ENCODE measurements at regions not wholly inside any gene's neighbourhood (a gene's known extent, or its start where the extent isn't known, plus 50 kb on each side); places are given as distances from the start of the nearest gene placed in this dataset.
"Not testable (repeated sequence)": the region's sequence is repeated elsewhere in the genome, so short reads cannot be mapped to it uniquely, and the experiment has no call there.

DNA sequence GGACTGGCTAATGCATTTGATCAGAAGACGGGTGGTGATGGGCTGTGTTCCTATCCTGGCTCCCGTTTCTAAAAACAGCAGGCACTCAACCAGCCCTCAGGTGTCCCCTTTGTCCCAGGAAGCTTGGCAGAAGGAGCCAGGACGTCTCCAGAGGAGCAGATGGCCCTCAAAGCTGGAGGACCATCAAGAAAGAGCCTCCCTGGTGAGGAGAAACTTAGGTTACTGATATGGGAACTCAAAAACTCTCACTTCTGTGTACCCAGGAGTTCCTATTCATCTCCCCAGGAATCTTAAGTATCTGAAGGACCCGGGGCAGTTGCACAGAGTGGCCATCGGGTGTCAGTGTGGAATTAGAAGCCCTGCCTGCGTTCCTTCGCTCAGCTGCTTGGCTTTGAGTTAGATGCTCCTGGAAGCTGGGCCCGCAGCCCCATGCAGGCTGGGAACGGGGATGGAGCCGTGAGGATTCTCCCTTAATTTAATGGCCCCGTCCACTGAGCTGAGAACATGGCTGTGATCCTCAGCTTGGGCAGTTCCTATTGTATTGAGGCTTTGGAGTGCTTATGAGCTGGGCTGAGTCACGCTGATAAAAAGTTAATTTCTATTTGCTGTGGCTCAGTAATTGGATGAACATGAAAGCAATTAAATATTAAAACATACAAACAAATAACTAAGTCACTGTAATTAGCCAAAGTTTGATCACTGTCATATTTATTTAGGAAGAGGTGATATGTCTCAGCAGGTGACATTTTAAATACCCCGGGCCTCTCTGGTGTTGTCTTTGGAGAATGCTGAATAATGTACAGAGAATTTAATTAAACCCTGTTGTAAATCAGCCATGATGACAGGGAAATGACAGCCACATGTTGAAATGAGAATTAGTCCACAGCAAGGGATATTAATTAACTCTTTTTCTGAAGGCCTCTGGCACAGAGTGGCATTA is 402.1 kb downstream of the SEC14L1 start:
- intact Hi-C loops (cut with DNase I), result loop anchor here (5.0 kb wide), 3 partner anchors 194 to 469 kb away; partner anchors contain the start of gene TNRC6C
- DNase-seq, result peak; percentile 72 to 98 (median 86)

DNA sequence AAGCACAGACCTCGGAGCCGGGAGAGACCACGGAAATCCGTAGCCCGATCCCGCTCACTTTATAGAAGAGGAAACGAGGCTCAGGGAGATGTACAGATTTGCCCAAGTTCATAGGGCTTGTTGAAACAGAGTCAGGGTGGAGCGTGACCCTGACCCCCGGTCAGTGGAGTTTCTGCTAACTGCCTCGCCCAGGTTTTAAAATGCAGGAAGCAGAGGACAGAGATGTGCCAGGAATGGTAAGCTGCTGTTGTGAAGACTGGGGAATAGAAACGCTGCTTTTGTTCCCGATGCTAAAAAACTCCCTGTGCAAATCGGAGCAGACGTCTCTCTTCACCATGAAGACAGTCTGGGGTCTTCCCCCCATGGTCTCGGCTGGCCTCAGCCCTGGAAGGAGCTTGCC is 403.0 kb downstream of the SEC14L1 start:
- intact Hi-C loops (cut with DNase I), result loop anchor here (5.0 kb wide), 3 partner anchors 194 to 468 kb away; partner anchors contain the start of gene TNRC6C
- DNase-seq, result peak in 3 of 10 donors; percentile 17 to 54 (median 24)

DNA sequence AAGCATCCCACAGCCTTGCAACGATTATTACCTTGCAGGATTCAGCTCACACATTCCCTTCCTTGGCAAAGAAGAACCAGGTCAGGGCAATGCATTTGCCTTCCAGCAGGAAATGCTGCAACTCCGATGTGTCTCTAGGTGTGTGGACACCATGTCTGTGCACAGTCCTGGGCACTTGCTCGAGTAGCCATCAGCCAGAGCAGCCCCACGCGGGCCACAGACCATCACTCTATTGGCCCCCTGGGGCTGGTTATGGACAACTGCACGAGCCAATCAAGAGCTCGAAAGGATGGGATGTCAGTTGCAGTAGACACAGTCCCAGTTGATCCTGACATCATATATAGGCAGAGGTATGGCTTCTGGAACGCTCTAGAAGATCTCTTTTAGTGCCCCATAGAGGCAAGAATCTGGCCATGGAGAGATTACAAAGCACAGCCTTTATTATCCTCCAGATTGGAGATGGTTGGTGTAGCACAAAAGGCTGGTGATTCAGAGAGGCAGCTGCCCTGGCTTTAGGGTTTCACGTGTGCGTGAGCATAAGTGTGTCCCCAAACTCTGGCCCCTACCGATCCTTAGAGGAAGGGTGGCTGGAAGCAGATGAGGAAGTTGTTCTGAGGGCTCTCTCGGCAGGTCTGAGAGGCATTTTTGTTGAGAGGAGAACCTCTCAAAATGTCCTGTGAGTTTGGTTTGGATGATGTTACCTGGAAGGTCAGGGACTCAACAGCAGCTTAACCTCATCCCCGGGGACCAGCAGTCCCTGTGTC is 403.8 kb downstream of the SEC14L1 start:
- peak in 2 of 10 donors; percentile 7 to 68 for DNase-seq
- intact Hi-C loops (cut with DNase I), result loop anchor here (5.0 kb wide), 3 partner anchors 193 to 468 kb away; partner anchors contain the start of gene TNRC6C

DNA sequence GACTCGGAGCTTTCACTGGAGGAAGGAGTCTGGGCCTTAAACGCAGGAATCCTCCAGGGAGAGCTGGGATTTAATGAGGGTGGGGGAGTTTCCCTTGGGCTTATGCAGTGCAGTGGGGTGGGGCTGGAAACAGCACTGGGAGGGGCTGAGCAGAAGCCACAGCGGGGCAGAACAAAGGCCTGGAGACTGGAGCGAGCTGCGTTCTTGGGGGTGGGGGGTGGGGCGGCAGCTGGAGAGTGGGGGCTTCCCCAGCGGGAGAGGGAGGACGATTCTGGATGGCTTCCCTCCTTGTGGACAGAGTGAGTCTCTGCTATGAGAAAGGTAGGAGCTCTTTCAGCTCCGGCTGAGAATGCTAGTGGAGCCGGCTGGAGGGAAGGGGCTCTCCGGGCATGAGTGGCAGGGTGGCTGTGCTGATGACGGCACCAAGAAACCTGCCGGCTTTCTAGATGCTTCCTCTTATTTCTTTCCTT is 406.0 kb downstream of the SEC14L1 start:
- DNase-seq, result peak in 1 of 10 donors; percentile 67
- intact Hi-C loops (cut with DNase I), result no loop called here

DNA sequence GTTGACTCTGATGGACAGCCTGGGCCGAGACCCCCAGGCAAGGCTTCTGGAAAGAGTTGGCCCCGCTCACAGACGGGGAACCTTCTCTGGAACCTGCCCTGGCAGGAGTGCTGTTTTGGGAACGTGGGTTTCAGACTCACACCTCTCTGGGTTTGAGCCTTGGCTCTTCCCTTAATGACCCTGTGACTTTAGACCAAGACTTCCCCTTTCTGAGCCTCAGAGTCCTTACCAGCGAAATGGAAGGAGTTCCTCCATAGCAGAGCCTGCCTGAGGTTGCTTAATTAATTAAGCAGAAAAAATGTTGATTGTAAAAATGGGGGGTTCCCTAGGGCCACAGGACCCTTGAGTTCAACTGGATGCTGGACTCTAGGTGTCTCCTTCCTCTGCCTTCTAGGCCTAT is 408.2 kb downstream of the SEC14L1 start:
- peak in 1 of 10 donors; percentile 22 for DNase-seq
- intact Hi-C loops (cut with DNase I), result no loop called here

DNA sequence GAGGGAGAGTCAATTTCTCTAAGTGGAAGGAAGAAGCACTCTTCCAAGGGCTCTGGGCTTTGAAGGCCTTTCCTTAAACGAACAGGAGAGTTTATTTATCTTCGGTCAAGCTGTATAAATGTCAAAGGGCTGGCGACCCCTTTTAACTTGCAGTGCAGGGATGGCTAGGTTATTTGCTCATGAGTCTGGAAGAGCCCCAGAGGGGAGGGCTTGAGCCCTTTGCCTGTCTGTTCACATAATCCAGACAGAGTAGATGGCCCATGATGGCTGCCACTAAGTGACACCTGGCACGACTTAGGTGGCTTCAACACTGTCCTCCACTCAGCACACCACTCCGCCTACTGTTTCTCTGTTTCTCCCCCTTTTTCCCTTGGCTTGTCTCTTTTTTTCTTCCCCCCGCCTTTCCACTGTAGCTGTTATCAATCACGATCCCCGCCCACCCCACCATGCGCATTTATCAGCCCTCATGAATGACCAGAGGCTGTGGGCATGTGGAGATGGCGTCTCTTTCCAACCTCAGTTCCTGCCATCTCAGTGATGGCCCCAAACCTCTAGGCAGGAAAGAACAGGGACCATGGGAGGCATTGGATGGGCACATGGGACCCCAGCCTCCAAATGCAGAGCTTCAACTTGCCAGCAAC is 408.7 kb upstream of the TNRC6C start:
- intact Hi-C loops (cut with DNase I), result no loop called here
- DNase-seq, result peak in 1 of 10 donors; percentile 22

DNA sequence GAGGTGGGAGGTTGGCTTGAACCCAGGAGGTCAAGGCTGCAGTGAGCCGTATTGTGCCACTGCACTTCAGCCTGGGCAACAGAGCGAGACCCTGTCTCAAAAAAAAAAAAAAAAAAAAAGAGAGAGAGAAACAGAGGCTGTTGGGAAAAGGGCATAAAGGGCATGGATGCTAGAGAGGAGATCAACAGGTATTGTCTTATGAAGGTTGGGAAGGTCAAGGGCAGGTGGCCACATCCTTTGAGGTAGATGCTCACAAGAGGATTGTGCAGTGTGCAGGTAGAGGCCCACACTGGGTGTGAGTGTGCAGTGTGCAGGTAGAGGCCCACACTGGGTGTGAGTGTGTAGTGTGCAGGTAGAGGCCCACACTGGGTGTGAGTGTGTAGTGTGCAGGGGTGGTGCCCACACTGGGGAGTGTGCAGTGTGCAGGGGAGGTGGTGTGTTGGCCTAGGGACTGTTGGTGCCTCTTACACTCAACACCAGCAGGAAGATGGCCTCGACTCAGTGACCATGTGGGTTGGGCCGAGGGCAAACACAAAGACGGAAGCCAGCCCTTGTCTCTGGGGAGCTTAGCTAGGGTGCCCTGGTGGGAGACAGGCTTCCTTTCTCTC is 404.9 kb upstream of the TNRC6C start:
- intact Hi-C loops (cut with DNase I), result no loop called here
- peak in 1 of 10 donors; percentile 33 for DNase-seq

DNA sequence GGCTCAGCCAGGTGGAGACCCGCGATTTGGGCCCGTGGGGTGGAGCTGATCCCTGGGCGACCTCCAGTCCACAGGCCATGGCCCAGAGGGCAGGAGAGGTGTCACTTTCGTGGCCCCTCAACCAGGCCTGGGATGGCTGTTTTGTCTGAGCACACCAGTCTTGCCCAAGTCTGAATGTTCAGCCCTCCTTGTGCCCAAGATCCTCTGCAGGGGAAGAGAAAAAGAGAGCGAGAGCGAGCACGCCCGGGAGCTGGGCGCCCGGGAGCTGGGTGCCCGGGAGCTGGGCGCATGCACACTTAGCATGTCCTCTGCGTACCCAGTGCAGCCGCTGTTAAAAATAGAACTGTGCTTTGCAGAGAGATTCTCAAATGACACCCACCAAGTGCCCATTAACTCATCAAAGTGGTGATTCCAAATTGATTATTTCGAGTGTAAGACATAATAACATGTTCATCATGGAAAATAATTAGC is 403.3 kb upstream of the TNRC6C start:
- peak in 6 of 10 donors; percentile 33 to 92 (median 66) for DNase-seq
- intact Hi-C loops (cut with DNase I), result no loop called here

DNA sequence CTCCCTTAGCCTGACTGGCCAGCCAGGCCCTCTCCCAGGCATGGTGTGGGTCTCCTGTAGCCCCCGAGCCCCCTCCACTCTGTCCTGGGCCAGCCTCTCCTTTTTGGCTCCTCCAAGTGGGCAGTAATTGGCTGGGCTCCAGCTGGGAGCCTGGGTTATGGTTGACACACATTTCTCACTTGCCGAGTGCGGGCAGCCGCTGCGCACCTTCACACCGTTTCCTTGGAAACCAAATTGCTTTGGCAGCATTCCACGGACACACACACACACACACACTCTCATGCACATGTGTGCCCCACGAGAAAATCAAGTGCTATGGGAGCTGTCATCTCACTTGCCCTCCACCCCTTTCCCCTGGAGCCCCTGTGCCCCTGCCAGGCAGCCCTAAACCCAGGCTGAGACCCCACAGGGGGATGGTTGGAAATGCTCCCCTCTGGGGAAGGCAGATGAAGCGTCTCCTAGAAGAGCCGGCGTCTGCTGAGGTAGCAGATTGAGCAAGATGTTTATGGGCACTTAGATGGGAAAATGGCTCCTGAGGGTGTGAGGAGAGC is 402.7 kb upstream of the TNRC6C start:
- DNase-seq, result peak in 9 of 10 donors; percentile 51 to 94 (median 70)
- intact Hi-C loops (cut with DNase I), result no loop called here

DNA sequence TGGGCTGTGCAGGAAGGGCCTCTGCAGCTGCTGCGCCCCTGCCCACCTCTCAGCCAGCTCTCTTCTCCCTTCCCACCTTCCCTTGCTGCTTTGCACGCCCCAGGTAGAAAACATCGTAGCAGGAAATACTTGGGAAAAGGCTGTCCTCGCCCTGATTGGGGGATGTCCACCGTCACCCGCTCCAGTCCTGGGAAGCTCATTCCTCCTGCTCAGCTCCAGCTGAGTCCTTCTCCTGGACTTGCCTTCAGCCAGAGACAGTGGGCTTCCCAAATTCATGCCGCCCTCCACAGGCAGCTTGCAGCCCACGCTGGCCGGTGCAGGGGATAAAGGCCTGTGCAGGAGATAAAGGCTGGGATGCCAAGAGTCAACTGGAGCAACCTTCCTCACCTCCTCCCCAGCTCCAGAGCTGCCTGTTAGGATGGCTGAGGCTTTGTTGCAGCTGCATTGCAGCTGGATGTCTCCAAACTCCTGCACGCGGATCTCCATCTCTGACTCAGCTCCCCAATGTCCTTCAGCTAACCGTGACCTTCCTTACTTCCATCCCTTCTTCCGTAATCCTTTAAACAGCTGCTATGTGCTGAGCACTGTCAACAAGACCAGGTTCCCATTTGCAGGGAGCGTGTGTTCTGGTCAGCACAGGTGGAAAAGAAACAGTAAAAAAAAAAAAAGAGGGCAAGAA is 402.0 kb upstream of the TNRC6C start:
- peak in 4 of 10 donors; percentile 28 to 87 (median 60) for DNase-seq
- intact Hi-C loops (cut with DNase I), result no loop called here

DNA sequence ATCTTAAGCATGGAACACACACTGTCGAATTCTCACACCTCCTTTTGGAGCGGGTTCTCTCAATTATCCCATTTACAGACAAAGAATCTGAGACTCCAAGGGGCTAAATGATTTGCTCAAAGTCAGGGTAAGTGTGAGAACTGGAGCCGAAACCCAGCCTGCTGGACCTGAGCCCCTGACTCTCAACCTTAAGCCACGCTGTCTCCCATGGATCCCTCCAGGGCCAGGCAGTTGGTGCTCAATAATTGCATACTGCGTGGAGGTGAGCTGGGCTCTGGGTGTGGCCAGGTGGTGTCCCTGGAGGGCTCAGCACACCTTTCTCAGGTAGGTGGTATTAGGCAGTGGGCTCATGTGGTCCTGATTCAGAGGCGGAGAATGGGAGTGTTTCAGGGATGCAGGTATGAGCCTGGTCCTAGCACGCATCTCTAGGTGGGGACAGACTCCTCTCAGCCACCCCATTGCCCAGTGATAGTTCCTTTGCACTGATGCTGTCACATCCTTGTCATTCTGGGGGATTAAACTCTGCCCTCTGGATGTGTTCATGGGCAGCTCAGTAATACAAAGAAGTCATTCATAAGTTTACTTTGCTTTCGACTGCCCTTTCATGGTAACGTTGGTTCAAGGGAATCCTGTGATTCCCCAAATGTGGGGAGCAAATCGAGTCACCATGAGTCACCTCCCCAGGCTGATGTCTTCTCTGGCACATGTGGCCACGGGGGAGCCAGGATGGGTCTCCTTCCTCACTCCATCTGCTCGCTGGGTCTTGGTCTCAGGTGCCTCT is 399.5 kb upstream of the TNRC6C start:
- peak in 2 of 10 donors; percentile 55 to 64 for DNase-seq
- intact Hi-C loops (cut with DNase I), result no loop called here

DNA sequence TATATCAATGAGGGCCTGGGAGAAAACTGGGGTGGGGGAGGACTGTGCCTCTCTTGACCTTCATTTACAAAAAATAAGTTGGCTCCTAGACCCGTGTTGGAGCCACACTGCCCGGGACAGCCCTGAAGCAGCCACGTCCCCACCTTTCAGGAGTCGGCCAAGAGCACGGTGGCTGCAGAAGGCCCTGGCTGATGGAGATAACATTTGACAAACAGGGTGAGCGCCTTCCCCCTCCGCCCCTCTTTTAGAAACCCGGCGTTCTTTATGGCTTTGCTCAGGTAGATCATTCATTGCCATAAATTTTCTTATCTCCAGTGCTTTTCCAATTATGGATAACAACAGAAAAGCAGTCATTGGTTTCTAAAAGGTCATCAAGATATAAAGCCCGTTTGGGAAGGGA is 398.1 kb upstream of the TNRC6C start:
- intact Hi-C loops (cut with DNase I), result no loop called here
- DNase-seq, result peak in 1 of 10 donors; percentile 38

DNA sequence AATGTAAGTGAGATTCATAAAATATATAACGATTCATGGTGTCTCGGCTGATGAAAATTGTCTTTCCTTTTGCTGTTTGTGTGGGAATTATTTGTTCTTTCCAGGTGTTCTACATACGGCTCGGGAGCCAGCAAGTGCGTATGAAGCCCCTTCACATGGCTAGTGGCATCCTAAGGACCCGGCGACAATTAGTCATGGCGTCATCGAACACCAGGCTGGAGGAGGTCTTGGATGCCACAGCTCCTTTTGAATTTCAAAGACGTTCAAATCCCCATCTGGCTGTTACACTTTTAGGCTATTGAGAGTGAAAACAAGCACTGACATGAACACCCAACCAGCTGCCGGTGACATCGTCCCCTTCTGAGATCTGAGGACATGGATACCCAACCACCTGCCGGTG is 397.7 kb upstream of the TNRC6C start:
- no peak for DNase-seq
- intact Hi-C loops (cut with DNase I), result no loop called here

DNA sequence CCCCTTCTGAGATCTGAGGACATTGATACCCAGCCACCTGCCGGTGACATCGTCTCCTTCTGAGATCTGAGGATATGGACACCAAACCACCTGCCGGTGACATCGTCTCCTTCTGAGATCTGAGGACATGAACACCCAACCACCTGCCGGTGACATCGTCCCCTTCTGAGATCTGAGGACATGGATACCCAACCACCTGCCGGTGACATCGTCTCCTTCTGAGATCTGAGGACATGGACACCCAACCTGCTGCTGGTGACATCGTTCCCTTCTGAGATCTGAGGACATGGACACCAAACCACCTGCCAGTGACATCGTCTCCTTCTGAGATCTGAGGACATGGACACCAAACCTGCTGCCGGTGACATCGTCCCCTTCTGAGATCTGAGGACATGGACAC is 396.1 kb upstream of the TNRC6C start:
- intact Hi-C loops (cut with DNase I); DNase-seq: not testable (repeated sequence)

DNA sequence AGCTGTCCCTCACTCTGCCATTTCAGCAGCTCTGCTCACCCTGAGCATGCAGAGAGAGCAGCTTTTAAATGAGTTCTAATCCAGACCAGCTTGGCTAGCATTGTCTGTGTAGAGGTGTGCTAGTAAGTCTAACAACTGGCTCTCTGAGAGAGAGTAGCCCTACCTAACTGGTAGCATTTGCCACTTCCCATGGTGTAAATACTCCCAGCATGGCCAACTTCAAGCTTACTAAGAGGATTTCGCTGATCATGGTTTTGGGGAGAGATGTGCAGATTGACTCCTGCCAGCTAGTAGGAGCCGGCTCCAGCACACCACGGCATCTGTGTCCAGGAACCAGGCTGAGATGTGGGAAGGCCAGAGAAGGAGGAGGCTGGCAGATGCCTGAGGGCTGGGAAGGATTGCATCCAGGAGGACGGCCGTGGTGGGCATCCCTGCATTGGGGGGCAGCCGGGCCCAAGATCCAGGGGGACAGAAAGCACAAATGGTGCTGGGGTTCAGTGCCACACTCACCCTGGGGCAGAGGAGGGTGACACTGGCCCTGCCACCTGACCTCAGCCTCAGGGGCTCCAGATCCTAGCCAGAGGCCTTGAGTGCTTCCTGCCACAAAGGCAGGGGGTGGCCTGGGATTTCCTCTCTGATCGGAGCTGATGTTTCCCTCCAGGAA is 394.9 kb upstream of the TNRC6C start:
- intact Hi-C loops (cut with DNase I), result no loop called here
- peak in 2 of 10 donors; percentile 21 to 63 for DNase-seq

DNA sequence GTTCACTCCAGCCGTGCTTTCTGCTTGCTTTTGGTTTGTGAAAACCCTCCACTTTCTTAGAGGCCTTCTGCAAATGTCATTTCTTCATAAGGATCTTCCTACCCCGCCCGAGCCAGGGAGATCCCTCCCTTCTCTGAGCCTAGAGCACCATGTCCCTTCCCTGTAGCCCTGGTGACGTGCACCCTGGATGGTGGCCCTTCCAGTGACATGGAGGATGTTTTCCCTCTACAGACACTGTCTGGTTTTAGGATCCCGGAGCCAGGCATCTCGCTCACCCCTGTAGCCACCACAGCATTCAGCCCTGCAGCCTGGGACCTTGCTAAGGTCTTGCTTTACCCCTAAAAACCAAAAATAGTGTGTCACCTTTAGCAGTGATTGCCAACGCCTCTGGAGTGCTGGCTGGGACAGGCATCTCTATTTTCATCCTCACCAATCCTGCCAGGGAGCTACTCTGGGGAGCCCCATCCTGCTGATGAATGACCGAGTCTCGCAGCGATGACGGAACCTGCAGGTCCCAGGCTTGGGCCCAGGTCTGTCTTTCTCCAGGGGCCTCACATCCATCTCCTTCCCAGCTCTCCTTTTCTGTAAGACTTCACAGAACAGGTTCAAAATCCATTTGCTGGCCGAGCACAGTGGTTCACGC is 394.1 kb upstream of the TNRC6C start:
- intact Hi-C loops (cut with DNase I), result no loop called here
- DNase-seq, result no peak

DNA sequence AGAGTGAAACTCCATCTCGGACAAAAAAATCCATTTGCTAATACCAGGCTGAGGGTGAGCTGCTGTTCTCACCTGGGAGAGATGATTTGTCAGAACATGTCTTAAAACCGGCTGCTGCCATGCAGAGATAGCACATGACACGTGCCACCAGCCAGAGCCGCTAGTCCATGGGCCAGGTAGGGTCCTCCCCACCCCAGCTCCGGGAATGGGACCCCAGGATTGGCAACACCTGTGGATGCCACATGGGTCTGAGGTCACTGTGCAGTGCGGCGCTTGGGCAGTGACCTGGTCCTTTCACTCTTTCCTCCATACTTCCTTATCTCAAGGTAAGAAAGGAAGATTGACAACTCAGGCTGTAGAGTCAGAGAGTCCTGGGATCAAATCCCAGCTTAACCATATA is 393.3 kb upstream of the TNRC6C start:
- DNase-seq, result peak in 1 of 10 donors; percentile 68
- intact Hi-C loops (cut with DNase I), result no loop called here
